Stimulated activated CD4-positive, alpha-beta T cell treated with anti-CD3 and anti-CD28 coated beads, TNF-alpha, amount 100 ng/mL, for 24 hours (primary cell): ENCODE measurements at regions not wholly inside any gene's neighbourhood (a gene's known extent, or its start where the extent isn't known, plus 50 kb on each side); places are given as distances from the start of the nearest gene placed in this dataset.

Experiments used
- DNase-seq, 3 experiments: peaks; one replicate each; pipeline ENCODE4 v3.0.0-alpha.2; 2020; ENCODE audit warnings: low read depth in 3 of 3

GRCh38 chr18:72089432-72089831 is 454.7 kb downstream of the CBLN2 start:
- no peak for DNase-seq

- no peak for DNase-seq
These were observed 457.7 kb downstream of the CBLN2 start for GRCh38 chr18:72086421-72086820.

DNA sequence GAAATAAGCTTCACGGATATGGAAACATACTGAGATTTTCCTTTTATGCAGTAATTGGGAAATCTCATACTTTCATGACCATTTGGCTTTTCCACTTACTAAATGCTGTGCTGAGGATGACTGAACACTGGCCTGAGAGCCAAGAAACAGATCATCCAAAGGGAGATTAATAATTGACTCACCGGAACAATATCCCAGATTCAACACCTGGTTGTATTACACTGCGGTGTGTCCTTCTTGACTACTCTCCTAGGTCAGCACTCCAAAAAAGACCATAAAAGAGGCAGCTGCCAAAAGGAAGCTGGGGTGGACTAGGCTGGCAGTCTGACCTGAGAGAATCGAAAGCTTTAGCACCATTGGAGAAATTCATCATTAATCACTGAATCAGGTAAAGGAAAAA is 469.1 kb downstream of the CBLN2 start:
- no peak for DNase-seq

GRCh38 chr18:72063001-72063400 is 481.1 kb downstream of the CBLN2 start:
- DNase-seq: no peak

GRCh38 chr18:72058851-72059250 is 485.3 kb downstream of the CBLN2 start:
- no peak for DNase-seq

GRCh38 chr18:72056171-72056570 is 488.0 kb downstream of the CBLN2 start:
- DNase-seq: no peak

DNA sequence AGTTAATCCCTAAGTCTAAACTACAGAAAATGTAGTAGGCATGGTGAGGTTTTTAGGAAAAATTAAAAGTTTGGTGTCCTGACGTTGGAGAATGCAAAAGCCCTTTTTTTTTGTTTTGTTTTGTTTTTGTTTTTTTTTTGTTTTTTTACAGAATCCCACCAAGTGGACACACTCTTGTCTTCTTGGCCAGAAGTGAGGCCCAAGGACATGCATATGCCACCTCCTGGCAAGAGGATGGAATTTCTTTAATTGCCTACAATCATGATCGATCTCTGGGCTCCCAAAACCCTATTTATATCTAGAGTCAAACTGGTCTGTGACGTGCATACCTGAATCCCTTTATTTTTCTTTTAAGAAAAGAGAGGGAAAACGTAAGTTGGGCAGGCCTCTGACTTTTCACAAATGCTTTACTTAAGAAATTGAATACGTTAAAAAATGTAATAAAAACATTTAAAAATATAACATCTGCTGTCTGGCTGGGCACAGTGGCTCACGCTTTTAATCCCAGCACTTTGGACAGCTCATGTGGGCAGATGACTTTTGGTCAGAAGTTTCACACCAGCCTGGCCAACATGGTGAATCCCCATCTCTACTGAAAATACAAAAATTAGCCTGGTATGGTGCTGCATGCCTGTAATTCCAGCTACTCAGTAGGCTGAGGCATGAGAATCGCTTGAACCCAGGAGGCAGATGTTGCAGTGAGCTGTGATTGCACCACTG is 502.7 kb downstream of the CBLN2 start:
- no peak for DNase-seq

- no peak for DNase-seq
These were observed 530.7 kb downstream of the CBLN2 start for GRCh38 chr18:72013427-72013850.

- DNase-seq: no peak
These were observed 545.5 kb downstream of the CBLN2 start for GRCh38 chr18:71998547-71999097.

- no peak for DNase-seq
These were observed 548.2 kb downstream of the CBLN2 start for GRCh38 chr18:71995904-71996465.

- no peak for DNase-seq
These were observed 549.9 kb downstream of the CBLN2 start for GRCh38 chr18:71994273-71994672.

DNA sequence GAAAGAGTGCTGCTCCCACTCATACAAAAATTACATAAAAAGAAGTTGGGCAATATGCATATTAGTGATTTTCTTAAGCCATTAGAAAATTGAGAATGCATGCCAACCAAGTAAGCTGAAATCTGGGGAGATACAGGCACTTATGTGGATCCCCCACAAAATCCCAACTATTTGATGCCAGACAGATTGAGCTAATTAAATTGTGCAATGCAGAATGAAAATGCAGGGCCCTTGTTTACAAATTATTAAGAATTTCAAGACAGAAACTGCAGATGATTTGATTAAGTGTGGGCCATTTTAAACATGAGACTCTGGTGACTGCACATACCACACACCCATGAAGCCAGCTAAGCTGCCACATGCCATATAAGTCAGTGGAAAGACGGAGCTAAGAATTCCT is 554.5 kb downstream of the CBLN2 start:
- DNase-seq: no peak

DNA sequence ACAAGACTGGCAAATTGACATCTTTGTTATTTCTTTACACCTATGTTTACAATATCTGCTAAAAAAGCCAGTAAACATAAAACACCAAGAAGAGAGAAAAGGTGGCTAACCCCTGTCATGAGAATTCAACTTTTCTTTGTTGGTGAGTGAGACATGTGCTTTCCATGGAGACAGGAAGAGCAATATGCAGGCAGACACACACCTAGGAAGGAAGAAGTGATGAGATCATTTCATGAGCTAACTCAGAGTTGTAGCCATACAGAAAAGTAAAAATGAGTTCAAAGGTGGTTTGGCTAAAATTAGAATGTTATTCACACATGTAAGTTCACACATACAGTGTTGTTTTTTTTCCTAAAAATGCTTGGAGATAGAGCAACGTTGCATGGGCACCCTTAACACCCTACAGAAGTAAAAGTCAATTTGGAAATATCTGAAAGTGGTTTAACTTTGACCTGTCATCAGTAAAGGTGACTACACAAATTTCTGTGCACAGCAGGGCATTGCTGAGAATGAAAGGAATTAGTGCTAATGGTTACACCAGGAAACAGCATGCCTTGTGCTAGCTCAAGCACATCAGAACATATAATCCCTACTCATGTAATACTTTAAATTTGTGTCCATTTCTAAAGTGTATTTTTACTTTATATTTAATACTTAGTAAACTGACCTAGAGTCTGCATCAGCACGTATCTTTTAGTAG is 557.6 kb downstream of the CBLN2 start:
- DNase-seq: no peak

GRCh38 chr18:71976744-71977143 is 567.4 kb downstream of the CBLN2 start:
- DNase-seq: no peak

GRCh38 chr18:71966791-71967190 is 577.4 kb downstream of the CBLN2 start:
- no peak for DNase-seq

GRCh38 chr18:71958605-71959004 is 585.5 kb downstream of the CBLN2 start:
- no peak for DNase-seq

GRCh38 chr18:71951001-71951400 is 593.1 kb downstream of the CBLN2 start:
- DNase-seq: no peak

DNA sequence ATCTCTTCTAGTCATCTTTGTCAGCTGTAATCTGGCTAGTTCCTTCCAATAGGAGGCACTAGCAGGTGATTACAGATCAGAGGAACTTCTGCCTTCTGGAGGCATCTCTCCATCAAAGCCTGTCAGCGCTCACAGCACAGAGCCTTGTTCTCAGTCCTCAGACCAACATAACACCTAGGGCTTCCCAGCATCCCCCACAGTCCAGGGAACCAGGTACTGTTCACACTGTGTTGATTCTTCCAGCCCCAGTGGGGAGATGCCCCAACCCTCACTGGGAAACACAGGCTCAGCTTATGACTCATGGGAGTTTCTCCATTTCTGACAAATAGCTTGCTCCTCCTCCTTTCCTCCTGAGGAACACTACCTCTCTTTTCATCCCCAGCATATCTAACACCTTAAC is 601.7 kb downstream of the CBLN2 start:
- DNase-seq: no peak

DNA sequence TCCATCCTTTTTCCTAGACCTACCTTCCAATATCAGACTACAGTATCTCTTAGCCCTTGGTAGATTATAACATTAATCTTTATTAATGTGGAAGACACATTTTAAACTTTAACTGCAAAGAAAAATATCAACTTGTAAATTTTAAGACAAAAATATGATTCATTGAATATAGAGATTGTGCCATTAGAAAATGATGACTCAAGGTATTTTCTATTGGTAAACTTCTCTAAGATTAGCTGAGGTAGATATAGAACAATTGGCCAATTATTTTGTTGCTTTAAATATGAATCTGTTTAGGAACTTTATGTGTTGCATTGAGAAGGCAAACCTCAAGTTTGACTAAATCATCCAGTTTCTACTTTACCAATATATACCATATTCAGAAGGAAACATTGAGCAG is 604.7 kb downstream of the CBLN2 start:
- DNase-seq: no peak

- DNase-seq: no peak
These were observed 607.4 kb downstream of the CBLN2 start for GRCh38 chr18:71936744-71937143.

- DNase-seq: no peak
These were observed 624.9 kb downstream of the CBLN2 start for GRCh38 chr18:71919211-71919610.

DNA sequence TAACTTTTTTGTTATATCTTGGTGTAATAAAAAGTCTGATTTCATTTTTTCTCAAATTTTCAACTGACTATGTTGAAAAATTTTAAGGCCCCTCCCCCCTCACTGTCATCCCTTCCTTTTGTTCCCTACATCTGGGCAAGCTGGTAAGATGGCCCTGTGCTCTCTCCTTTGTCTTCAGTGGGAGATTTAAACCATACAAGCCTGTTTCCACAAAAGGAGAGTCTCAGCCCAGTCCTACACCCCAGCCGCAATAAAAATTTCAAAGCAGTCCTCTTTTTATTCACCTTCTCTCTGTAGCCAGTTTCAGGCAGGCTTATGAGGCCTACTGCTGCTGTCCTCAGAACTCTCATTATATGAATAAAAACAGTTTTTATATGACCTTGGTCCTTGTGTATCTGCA is 630.5 kb downstream of the CBLN2 start:
- no peak for DNase-seq

- no peak for DNase-seq
These were observed 641.7 kb downstream of the CBLN2 start for GRCh38 chr18:71902482-71902881.
